Erythroblast (primary cell): ENCODE measurements at regions not wholly inside any gene's neighbourhood (a gene's known extent, or its start where the extent isn't known, plus 50 kb on each side); places are given as distances from the start of the nearest gene placed in this dataset.

ENCODE experiments used
- DNase-seq, 2 experiments: peaks; one replicate each; lab custom pipeline; 2025; lab: John Stamatoyannopoulos, UW
- GATA1 ChIP-seq: IDR thresholded peaks from 2 replicates; pipeline ENCODE4 v1.6.1; 2011; ENCODE audit warnings: low read depth, mild to moderate bottlenecking, control low read depth, low read length, moderate library complexity
- POLR2A ChIP-seq: IDR thresholded peaks from 2 replicates; pipeline ENCODE4 v1.6.1; 2011; ENCODE audit warnings: mild to moderate bottlenecking, low read length

GRCh38 chr3:8365541-8365940 lies 136.1 kb upstream of the LMCD1 start:
- TF ChIP-seq POLR2A: no peak
- no peak for TF ChIP-seq GATA1
- DNase-seq: no peak

DNA sequence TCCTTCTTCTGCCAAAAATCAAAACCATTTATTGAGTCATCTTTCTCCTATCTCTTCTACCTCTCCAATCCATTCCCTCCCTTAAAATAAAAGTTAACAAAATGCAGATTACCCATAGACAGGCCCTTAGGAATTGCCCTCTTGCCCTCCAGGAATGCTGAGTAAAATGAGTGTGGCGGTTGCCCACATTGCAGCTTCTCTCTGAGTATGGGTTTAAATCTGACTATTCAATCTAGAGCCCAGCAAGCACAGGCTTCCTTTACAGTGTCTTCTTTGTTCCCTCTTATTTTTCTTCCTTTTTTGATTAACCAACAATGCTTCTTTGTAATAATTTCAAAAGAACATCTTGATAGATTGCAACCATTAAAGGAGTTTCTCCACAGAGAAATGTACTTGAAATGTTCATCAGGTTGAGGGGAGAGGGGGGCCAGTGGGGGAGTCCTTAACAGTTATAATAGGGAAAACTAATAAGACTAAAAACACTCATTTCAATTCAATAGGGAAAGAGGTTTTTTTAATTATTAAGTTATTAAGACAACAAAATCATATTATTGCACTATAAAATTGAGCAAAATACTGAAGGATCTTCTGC lies 135.3 kb upstream of the LMCD1 start:
- TF ChIP-seq GATA1: no peak
- no peak for TF ChIP-seq POLR2A
- DNase-seq: no peak

- no peak for DNase-seq
- TF ChIP-seq POLR2A (no peak), GATA1 (no peak)
Measured at GRCh38 chr3:8368598-8368997, 133.0 kb upstream of the LMCD1 start.

DNA sequence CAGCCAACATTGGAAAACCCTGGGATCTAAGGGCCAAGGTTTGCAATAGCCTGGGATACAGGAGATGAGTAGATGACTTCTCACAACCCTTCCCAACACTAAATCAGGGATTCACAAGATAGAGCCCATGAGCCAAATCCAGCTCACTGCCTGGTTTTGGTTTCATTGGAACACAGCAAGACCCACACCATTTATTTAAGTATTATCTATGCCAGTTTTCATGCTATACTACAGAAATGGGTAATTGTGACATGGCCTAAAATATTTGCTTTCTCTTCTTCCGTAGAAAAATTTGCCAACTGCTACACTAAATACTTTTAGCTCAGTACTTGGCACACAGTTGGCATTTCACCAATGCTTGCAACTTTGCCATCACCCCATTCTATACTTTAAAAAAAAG lies 132.0 kb upstream of the LMCD1 start:
- no peak for TF ChIP-seq POLR2A
- DNase-seq: no peak

GRCh38 chr3:8371085-8371551 lies 130.5 kb upstream of the LMCD1 start:
- no peak for TF ChIP-seq GATA1
- TF ChIP-seq POLR2A: peak; percentile 26
- DNase-seq: peak; percentile 54 to 77

DNA sequence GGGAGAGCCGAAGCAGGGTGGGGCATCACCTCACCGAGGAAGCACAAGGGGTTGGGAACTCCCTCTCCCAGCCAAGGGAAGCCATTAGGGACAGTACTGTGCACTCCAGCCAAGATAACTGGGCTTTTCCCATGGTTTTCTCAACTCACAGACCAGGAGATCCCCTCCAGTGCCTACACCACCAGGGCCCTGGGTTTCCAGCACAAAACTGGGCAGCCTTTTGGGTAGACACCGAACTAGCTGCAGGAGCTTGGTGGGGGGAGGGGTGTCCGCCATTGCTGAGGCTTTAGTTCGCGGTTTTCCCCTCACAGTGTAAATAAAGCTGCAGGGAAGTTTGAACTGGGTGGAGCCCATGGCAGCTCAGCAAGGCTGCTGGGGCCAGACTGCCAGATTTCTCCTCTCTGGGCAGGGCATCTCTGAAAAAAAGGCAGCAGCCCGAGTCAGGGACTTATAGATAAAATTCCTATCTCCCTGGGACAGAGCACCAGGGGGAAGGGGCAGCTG lies 129.6 kb upstream of the LMCD1 start:
- TF ChIP-seq POLR2A (no peak), GATA1 (no peak)
- DNase-seq: peak; percentile 13 to 53

DNA sequence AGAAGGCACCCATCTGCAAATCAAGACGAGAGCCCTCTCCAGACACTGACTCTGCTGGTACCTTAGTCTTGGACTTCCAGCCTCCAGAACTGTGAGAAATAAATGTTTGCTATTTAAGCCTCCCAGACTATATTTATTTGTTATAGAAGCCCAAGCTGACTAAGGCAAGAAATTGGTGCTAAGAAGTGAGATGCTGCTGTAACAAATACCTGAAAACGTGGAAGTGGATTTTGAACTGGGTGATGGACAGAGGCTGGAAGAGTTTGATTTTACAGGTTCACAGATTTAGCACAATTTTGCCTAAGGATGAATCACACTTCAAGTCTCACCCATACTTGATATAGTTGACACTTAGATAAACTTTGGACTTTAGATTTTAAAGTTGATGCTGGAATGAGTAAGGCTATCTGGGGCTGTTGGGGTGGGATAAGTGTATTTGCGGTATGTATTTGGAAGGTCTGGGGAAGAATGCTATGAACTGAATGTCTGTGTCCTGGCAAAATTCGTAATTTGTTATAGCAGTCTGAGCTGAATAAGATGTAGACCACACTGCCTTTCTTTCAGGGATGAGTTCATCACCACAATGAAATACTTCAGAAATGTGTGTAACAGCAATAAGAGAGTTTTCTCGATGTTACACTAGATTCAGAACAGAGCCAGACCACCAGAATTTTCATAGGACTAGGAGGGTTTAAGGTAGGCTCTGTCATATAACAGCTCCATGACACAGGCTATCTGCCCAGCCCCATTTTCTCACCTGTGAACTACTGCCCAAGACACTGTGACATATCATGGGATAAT lies 120.5 kb upstream of the LMCD1 start:
- TF ChIP-seq GATA1: no peak
- TF ChIP-seq POLR2A: no peak
- no peak for DNase-seq

GRCh38 chr3:8385848-8386620 lies 115.6 kb upstream of the LMCD1 start:
- DNase-seq: no peak
- TF ChIP-seq GATA1: no peak
- TF ChIP-seq POLR2A: no peak

- DNase-seq: no peak
- TF ChIP-seq POLR2A (no peak), GATA1 (no peak)
Measured at GRCh38 chr3:8387571-8387970, 114.1 kb upstream of the LMCD1 start.

- no peak for DNase-seq
- no peak for TF ChIP-seq POLR2A
- no peak for TF ChIP-seq GATA1
Measured at GRCh38 chr3:8399686-8400085, 101.9 kb upstream of the LMCD1 start.

DNA sequence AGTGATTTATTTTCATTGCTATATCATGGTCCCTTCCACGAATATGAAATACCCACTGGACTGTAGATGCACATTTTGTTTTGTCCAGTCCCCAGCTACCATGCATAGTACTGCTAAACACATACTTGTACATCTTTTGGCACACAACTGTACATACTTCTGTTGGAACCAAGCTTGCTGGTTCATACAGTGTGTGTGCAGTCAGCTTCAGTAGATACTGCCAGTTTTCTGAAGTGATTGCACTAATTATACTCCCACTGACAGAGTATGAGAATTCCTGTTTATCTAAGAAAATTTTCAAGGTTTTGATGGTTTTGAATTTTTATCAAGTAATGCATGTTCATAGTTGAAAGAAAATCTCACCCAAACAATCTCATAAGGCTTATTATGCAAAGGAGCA lies 100.7 kb upstream of the LMCD1 start:
- no peak for DNase-seq

DNA sequence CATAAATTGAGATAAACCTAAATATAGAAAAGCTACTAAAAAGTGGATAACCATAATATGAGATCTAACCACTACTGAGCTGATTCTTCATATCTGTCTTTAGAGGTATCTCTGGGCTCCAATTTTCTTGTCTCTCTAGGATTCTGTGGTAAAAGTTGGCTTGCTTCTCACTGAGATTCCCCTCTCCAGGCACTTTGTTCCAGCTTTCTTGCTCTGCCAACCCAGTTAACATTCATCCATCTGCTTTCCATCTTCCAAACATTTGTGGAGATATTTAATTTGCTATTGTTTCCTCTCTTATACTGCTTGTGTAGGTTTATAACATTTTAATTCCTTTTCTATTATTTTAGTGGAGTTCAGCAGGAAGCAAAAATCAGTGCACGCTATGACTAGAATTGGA lies 97.6 kb upstream of the LMCD1 start:
- TF ChIP-seq POLR2A (no peak), GATA1 (no peak)
- no peak for DNase-seq

More for the DNA sequence above, 100.7 kb upstream of the LMCD1 start:
- TF ChIP-seq POLR2A: no peak

DNA sequence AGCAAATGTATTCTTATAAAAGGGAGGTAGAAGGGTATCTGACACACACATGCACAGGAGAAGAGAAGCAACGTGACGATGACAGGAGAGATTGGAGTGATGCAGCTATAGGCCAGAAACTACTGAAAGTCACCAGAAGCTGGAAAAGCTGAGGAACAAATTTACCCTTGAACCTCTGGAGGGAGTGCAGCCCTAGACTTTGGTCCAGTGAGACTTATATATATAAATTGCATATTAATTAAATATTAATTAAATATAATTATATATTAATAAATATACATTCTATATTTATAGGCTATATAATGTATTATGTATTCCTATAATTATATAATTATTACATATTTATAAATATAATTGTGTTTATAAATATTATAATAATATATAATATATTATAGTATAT lies 96.5 kb upstream of the LMCD1 start:
- no peak for DNase-seq
- TF ChIP-seq GATA1: no peak
- TF ChIP-seq POLR2A: no peak

DNA sequence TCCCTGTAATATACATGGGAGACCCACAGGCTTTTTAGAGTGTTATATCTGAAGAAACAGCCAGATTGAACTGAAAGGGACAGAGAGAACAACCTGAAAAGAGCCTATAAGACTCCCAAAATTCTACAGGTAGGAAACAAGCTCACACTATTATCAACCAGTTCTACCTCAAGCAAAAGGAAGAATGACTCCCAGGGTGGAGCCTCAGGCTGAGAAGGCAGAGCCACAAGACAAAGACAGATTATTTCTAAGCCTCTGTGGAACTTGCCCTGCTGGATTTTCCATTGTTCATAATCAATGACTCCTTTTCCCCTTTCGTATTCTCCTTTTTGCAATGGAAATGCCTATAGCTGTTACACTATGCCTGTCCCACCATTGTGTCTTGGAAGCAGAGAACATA lies 95.1 kb upstream of the LMCD1 start:
- TF ChIP-seq POLR2A (no peak), GATA1 (no peak)
- DNase-seq: no peak

- no peak for DNase-seq
- TF ChIP-seq GATA1 (no peak), POLR2A (no peak)
Measured at GRCh38 chr3:8413337-8413926, 88.2 kb upstream of the LMCD1 start.
